ENCODE measurements at regions not wholly inside any gene's neighbourhood (a gene's known extent, or its start where the extent isn't known, plus 50 kb on each side); places are given as distances from the start of the nearest gene placed in this dataset.
"Not testable (repeated sequence)": the region's sequence is repeated elsewhere in the genome, so short reads cannot be mapped to it uniquely, and the experiment has no call there.

DNA sequence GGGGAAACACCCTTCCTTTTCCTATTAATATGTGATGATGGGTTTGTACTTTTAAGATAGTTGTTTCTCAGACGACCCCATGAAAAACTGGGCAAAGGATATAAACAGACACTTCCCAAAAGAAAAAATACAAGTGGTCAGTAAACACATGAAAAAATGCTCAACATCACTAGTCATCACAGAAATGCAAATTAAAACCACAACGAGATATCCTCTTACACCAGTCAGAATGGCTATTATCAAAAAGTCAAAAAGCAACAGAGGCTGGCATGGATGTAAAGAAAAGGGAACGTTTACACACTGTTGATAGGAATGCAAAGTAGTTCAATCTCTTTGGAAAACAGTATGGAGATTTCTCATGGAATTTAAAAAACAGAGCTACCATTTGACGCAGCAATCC lies 111.4 kb upstream of the ZEB1 start:
- FAIRE-seq = no peak

GRCh38 chr10:31209478-31209877 lies 109.5 kb upstream of the ZEB1 start:
- H3K4me3 ChIP-seq (ENCODE audit: low read depth, low read length) = no peak overlapping the region
- FAIRE-seq (no peak), DNase-seq (ENCODE audit: low read depth) (no peak)
- H3K27me3 ChIP-seq (ENCODE audit: control insufficient read depth, insufficient read depth, low read length) = no peaks in the 10 kb centered on the region
- TF ChIP-seq CTCF (IDR thresholded peaks at IDR 0.05; ENCODE audit: insufficient read depth, low read length, severe bottlenecking) = no peak
- no peaks in the 10 kb centered on the region for H3K36me3 ChIP-seq (ENCODE audit: control insufficient read depth, insufficient read depth, low read length)

More for the DNA sequence above, 111.4 kb upstream of the ZEB1 start:
- DNase-seq (ENCODE audit: low read depth) = no peak
- H3K27me3 ChIP-seq (ENCODE audit: control insufficient read depth, insufficient read depth, low read length) = no peaks in the 10 kb centered on the region
- H3K36me3 ChIP-seq (ENCODE audit: control insufficient read depth, insufficient read depth, low read length) = no peaks in the 10 kb centered on the region
- H3K4me3 ChIP-seq (ENCODE audit: low read depth, low read length) = no peak overlapping the region
- no peak for TF ChIP-seq CTCF (IDR thresholded peaks at IDR 0.05; ENCODE audit: insufficient read depth, low read length, severe bottlenecking)

GRCh38 chr10:31210190-31210589 lies 108.8 kb upstream of the ZEB1 start:
- DNase-seq (ENCODE audit: low read depth) = no peak
- no peak for FAIRE-seq
- TF ChIP-seq CTCF (IDR thresholded peaks at IDR 0.05; ENCODE audit: insufficient read depth, low read length, severe bottlenecking) = no peak
- Histone ChIP-seq H3K27me3 (ENCODE audit: control insufficient read depth, insufficient read depth, low read length) (no peaks in the 10 kb centered on the region), H3K4me3 (ENCODE audit: low read depth, low read length) (no peak overlapping the region), H3K36me3 (ENCODE audit: control insufficient read depth, insufficient read depth, low read length) (no peaks in the 10 kb centered on the region)

DNA sequence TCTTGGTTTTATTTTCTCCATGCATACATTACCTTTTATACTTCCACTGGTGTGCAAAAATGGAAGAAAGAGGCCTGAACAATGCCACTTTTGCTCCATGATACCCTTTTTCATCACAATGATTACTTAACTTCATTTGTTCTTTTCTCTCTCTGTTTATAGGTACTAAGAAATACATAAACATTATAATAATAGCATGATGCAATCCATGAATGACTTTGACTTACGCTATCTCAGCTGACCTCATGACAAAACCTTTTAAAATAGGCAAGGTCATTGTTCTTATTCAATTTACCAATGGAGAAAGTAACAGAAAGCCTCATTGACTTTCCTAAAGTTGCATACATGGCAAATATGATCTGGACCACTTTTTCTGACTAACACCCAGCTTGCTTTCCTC lies 105.1 kb upstream of the ZEB1 start:
- TF ChIP-seq CTCF (IDR thresholded peaks at IDR 0.05; ENCODE audit: insufficient read depth, low read length, severe bottlenecking) = no peak
- H3K27me3 ChIP-seq (ENCODE audit: control insufficient read depth, insufficient read depth, low read length) = peaks cover 2% of the 10 kb centered on the region
- DNase-seq (ENCODE audit: low read depth) (no peak), FAIRE-seq (no peak)
- no peak overlapping the region for H3K4me3 ChIP-seq (ENCODE audit: low read depth, low read length)
- no peaks in the 10 kb centered on the region for H3K36me3 ChIP-seq (ENCODE audit: control insufficient read depth, insufficient read depth, low read length)

DNA sequence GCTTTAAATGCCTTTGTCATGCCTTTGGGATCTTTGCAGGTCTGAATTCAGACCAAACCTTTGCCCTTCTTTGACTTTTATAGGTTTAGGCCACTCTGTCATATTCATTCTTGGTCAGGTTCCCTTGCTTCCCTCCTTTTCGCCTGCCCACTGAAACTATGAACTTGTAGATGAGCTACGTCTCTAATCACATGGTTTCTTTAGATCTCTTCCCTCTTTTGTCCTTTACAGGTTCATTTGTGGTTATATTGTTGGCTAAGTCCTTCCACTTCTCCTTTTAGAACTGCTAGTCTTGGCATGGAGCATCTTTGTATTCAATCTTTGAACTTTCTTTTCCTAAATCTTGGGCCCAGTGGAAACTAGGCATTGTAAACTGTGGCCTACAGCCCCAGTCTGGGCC lies 104.0 kb upstream of the ZEB1 start:
- no peak for FAIRE-seq
- H3K36me3 ChIP-seq (ENCODE audit: control insufficient read depth, insufficient read depth, low read length) = no peaks in the 10 kb centered on the region
- no peak for DNase-seq (ENCODE audit: low read depth)
- TF ChIP-seq CTCF (IDR thresholded peaks at IDR 0.05; ENCODE audit: insufficient read depth, low read length, severe bottlenecking) = no peak
- H3K4me3 ChIP-seq (ENCODE audit: low read depth, low read length) = no peak overlapping the region
- H3K27me3 ChIP-seq (ENCODE audit: control insufficient read depth, insufficient read depth, low read length) = peaks cover 4% of the 10 kb centered on the region

DNA sequence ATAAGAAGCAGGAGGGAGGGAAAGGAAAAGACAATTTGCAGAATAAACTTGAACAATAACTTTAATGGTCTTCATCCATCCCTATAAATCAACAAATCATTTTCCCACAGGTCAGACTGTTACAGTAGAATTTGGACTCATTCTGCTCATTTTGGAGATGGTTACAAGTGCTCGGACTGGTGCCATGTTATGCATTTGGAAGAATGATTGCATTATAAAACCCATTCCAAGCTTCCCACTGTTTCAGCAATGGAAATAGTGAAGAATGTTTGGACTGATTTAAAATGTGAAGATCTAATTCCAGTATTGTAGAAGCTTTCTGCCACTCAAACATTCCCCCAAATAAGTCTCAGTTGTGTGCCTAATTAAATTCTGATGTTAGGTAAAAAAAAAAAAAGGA lies 99.7 kb upstream of the ZEB1 start:
- H3K27me3 ChIP-seq (ENCODE audit: control insufficient read depth, insufficient read depth, low read length) = peaks cover 4% of the 10 kb centered on the region
- H3K36me3 ChIP-seq (ENCODE audit: control insufficient read depth, insufficient read depth, low read length) = no peaks in the 10 kb centered on the region
- no peak for FAIRE-seq
- TF ChIP-seq CTCF (IDR thresholded peaks at IDR 0.05; ENCODE audit: insufficient read depth, low read length, severe bottlenecking) = no peak
- no peak for DNase-seq (ENCODE audit: low read depth)
- no peak overlapping the region for H3K4me3 ChIP-seq (ENCODE audit: low read depth, low read length)

GRCh38 chr10:31228780-31229179 lies 90.2 kb upstream of the ZEB1 start:
- H3K36me3 ChIP-seq (ENCODE audit: control insufficient read depth, insufficient read depth, low read length); H3K27me3 ChIP-seq (ENCODE audit: control insufficient read depth, insufficient read depth, low read length); H3K4me3 ChIP-seq (ENCODE audit: low read depth, low read length); FAIRE-seq; DNase-seq (ENCODE audit: low read depth): not testable (repeated sequence)

All from bronchial epithelial cell (primary cell).